ENCODE measurements at regions not wholly inside any gene's neighbourhood (a gene's known extent, or its start where the extent isn't known, plus 50 kb on each side); places are given as distances from the start of the nearest gene placed in this dataset.
"Not testable (repeated sequence)": the region's sequence is repeated elsewhere in the genome, so short reads cannot be mapped to it uniquely, and the experiment has no call there.

DNA sequence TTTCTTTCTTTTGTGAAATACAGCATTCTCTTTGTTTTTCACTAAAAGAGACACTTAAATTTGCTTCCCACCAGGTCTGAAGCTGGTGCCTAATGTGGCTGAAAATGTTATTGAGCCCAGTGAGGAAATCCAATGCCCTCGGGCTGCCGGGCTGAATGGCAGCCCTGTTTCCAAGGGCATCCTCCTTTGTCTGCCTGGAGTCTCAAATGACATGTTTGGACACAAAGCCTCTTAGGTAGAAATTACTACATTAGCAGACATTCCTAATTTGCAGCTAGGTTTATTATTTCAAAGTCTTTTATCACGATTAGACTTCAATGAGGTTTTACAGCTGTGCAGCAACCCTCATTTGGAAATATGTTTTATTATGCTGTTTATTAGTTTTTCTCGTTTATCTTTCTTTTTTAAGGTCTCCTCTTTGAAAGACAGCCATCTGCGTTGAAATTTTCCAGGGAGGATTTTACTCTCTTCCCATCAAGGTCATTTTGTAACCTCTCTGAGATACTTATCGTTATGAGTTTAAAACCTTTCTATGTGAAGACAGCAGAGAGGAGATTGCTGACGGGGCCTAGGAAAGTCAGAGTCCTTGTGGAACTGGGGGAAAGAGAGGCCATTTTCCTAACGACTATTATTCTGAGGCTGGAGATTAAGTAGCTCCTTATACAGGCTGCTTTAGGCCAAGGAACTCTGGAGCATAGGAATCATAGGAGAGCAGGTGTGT is 59.0 kb upstream of the ZNF532 start:
- Mint-ChIP-seq H3K4me3 (no peak overlapping the region), H3K9me3 (peaks cover 0 to 4% (median 0%) of the 10 kb centered on the region in 3 donors), H3K36me3 (peaks cover 1% of the 10 kb centered on the region), H3K27me3 (peaks cover 2% of the 10 kb centered on the region), H3K27ac (no peak overlapping the region), H3K4me1 (peaks cover 9 to 11% (median 11%) of the 10 kb centered on the region in 3 donors)

DNA sequence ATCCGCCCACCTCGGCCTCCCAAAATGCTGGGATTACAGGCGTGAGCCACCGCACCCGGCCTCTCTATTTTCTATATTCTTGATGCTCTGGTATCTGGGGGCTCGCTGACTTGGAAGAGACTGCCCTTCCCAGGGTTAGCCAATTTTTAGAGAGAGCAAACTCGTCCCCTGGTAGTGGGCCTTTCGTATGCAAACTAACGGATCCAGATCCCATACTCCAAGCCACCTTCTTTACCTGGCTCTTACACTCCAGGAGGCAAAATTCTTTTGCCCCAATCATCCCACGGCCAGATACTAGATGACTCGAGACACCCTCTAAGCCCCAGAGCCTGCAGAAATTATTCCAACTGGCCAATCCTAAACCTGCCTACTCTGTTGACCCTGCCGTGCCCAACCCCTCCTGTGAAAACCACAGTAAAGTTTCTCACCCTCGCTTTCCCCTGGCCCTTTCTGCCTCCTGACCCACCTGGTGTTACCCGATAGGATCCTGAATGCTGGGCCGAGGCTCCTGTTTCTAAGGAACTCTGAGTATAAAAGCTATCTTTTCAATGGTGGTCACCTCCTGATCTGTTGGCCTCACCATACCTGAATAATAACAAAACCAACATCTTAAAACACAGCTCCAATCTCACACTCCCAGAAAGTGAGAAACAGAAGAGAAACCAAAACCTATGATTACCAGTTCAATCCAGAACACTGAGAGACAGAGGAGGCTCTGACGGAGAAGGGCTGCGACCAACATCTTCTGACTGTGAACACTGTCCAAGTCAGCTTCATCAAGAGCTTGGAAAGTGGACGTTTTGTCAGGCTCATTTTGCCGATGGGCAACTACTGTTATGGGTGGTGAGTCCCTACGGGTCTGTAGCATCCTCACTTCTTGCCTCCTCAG is 57.6 kb upstream of the ZNF532 start:
- H3K27me3 Mint-ChIP-seq, result peaks cover 2% of the 10 kb centered on the region
- peak overlapping the region in 1 of 3 donors; percentile 0 for H3K27ac Mint-ChIP-seq
- peaks cover 0 to 4% (median 0%) of the 10 kb centered on the region in 3 donors for H3K9me3 Mint-ChIP-seq
- peaks cover 6 to 8% (median 7%) of the 10 kb centered on the region in 3 donors for H3K4me1 Mint-ChIP-seq
- H3K4me3 Mint-ChIP-seq, result no peak overlapping the region
- peaks cover 1% of the 10 kb centered on the region for H3K36me3 Mint-ChIP-seq

DNA sequence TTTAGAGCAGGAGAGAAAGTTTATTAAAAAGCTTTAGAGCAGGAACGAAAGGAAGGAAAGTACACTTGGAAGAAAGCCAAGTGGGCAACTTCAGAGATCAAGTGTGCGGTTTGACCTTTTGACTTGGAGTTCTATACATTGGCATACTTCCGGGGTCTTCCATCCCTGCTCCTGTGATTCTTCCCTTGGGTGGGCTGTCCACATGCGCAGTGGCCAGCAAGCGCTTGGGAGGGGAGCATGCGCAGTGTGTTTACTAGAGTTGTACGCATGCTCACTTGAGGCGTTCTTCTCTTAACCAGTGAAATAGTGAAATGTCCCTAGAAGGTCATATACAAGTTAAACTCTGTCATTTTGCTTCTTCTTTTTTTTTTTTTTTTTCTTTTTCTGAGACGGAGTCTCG is 56.9 kb upstream of the ZNF532 start:
- H3K4me3 Mint-ChIP-seq, result no peak overlapping the region
- peaks cover 6 to 8% (median 7%) of the 10 kb centered on the region in 3 donors for H3K4me1 Mint-ChIP-seq
- H3K36me3 Mint-ChIP-seq, result peaks cover 1% of the 10 kb centered on the region
- peaks cover 0 to 4% (median 0%) of the 10 kb centered on the region in 3 donors for H3K9me3 Mint-ChIP-seq
- peaks cover 2% of the 10 kb centered on the region for H3K27me3 Mint-ChIP-seq
- H3K27ac Mint-ChIP-seq, result peak overlapping the region in 1 of 3 donors; percentile 0

DNA sequence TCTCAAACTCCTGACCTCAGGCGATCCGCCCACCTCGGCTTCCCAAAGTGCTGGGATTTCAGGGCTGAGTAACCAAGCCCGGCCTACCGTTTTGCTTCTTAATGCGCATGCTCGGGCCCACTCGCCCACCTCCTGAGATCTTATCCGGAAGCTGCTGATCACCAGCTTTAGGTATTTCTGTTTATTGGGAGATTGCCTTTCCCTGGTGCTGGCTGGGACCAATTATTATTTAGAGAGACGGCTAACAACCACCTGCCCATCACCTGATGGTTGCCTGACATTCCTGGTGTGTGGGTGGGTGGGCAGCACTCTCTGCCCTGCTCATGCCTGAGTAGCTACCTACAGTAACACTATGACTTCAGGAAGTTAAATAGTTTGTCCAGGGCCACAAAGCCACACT is 56.3 kb upstream of the ZNF532 start:
- Mint-ChIP-seq H3K4me3 (no peak overlapping the region), H3K27me3 (peaks cover 2% of the 10 kb centered on the region), H3K27ac (no peak overlapping the region), H3K36me3 (peaks cover 1% of the 10 kb centered on the region), H3K4me1 (peaks cover 6 to 8% (median 7%) of the 10 kb centered on the region in 3 donors), H3K9me3 (peaks cover 0 to 4% (median 0%) of the 10 kb centered on the region in 3 donors)

DNA sequence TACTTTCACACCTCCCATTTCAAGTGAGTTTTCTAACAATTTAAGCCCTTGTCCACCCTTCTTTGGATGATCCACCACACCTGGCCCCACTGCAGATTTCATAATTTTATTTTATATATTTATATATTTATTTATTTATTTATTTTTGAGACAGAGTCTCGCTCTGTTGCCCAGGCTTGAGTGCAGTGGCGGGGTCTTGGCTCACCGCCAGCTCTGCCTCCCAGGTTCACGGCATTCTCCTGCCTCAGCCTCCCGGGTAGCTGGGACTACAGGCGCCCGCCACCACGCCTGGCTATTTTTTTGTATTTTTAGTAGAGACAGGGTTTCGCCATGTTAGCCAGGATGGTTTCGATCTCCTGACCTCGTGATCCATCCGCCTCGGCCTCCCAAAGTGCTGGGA is 52.8 kb upstream of the ZNF532 start:
- not testable (repeated sequence) for H3K36me3 Mint-ChIP-seq, H3K4me3 Mint-ChIP-seq, H3K27ac Mint-ChIP-seq, H3K9me3 Mint-ChIP-seq, H3K27me3 Mint-ChIP-seq
- H3K4me1 Mint-ChIP-seq, result peaks cover 6 to 11% (median 10%) of the 10 kb centered on the region in 3 donors

DNA sequence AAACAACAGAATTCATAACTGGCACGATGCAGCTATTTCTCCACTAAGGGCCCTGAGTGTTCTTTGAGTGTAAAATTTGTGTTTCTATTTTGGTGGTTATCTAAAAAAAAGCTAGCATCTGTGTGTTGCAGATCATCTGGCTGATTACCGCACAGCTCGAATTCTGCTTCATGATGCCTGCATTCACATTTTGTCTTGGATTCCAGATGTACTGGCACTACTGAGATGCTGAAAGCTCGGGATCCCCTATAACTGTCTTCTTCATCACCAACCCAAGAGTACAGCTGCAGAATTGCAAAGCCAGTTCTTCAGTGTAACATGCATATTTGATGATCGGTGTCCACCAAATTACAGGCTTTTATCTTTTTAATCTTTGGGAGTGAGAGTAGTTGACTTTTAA is 51.6 kb upstream of the ZNF532 start:
- Mint-ChIP-seq H3K27ac (no peak overlapping the region), H3K4me3 (no peak overlapping the region), H3K36me3 (no peaks in the 10 kb centered on the region), H3K4me1 (peaks cover 0 to 5% (median 5%) of the 10 kb centered on the region in 3 donors), H3K27me3 (peaks cover 3% of the 10 kb centered on the region), H3K9me3 (peaks cover 3 to 5% (median 4%) of the 10 kb centered on the region in 3 donors)

DNA sequence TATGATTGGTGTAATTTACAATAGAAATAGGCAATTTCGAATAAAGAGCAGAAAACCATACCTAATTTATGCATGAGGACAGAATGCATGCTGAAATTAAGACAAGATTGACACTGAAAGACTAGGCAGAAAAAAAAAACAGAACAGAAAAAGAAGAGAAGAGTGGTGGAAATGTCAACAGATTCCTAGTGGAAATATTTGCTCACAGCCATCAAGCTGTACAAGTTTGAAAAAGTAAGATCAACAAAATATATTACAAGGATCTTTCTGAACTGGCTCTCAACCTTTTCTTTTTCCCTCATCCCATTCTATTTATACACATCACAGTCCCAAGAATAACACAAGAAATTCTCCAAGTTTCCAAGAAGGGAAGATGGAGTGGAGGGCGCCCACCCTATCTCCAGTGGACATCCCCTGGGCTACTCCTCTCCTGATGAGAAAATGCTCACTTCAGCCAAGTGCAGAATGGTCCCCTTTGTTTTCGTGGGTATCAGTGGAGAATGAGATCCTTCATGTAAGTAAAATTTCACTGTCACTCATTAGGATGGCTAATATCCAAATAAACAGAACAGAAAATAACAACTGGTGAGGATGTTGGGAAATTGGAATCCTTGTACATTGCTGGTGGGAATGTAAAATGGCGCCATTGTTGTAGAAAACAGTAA is 51.0 kb upstream of the ZNF532 start:
- peaks cover 4% of the 10 kb centered on the region for H3K27me3 Mint-ChIP-seq

DNA sequence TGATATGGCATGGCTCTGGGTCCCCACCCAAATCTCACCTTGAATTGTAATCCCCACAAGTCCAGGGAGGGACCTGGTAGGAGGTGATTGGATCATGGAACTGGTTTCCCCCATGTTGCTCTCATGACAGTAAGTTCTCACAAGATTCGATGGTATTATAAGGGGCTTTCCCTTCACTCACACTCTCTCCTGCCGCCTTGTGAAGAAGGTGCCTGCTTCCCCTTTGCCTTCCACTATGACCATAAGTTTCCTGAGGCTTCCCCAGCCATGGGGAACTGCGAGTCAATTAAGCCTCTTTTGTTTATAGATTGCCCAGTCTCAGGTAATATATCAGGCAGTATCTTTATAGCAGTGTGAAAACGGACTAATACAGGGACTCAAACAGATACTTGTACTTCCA is 50.4 kb upstream of the ZNF532 start:
- Mint-ChIP-seq H3K36me3 (no peaks in the 10 kb centered on the region), H3K4me1 (peaks cover 3 to 5% (median 5%) of the 10 kb centered on the region in 3 donors)

More for the DNA sequence above, 51.0 kb upstream of the ZNF532 start:
- no peak overlapping the region for H3K4me3 Mint-ChIP-seq
- no peak overlapping the region for H3K27ac Mint-ChIP-seq
- no peaks in the 10 kb centered on the region for H3K36me3 Mint-ChIP-seq
- peaks cover 0 to 5% (median 5%) of the 10 kb centered on the region in 3 donors for H3K4me1 Mint-ChIP-seq
- peaks cover 3 to 5% (median 4%) of the 10 kb centered on the region in 3 donors for H3K9me3 Mint-ChIP-seq

More for the DNA sequence above, 50.4 kb upstream of the ZNF532 start:
- H3K9me3 Mint-ChIP-seq, result peaks cover 3 to 5% (median 4%) of the 10 kb centered on the region in 3 donors
- no peak overlapping the region for H3K4me3 Mint-ChIP-seq
- H3K27me3 Mint-ChIP-seq, result peaks cover 10% of the 10 kb centered on the region
- H3K27ac Mint-ChIP-seq, result no peak overlapping the region

Measured in IgD-negative memory B cell (primary cell).